NCI-H2081 treated with DMSO at 0.1 percent for 48 hours (cell line): ENCODE measurements at regions not wholly inside any gene's neighbourhood (a gene's known extent, or its start where the extent isn't known, plus 50 kb on each side); places are given as distances from the start of the nearest gene placed in this dataset.
"Not testable (repeated sequence)": the region's sequence is repeated elsewhere in the genome, so short reads cannot be mapped to it uniquely, and the experiment has no call there.

Experiments used
- DNase-seq: peaks from one replicate; lab custom pipeline; 2025; lab: John Stamatoyannopoulos, UW

GRCh38 chr6:90675107-90675506 lies 88.2 kb upstream of the MAP3K7 start:
- DNase-seq = not testable (repeated sequence)

GRCh38 chr6:90674077-90674476 lies 87.2 kb upstream of the MAP3K7 start:
- not testable (repeated sequence) for DNase-seq

GRCh38 chr6:90669846-90670245 lies 83.0 kb upstream of the MAP3K7 start:
- DNase-seq = no peak

- no peak for DNase-seq
These were observed 82.5 kb upstream of the MAP3K7 start for GRCh38 chr6:90669420-90669819.

- DNase-seq = no peak
These were observed 81.3 kb upstream of the MAP3K7 start for GRCh38 chr6:90668141-90668540.

- DNase-seq = no peak
These were observed 77.0 kb upstream of the MAP3K7 start for GRCh38 chr6:90663873-90664272.

- no peak for DNase-seq
These were observed 76.2 kb upstream of the MAP3K7 start for GRCh38 chr6:90663106-90663505.

GRCh38 chr6:90660931-90661330 lies 74.1 kb upstream of the MAP3K7 start:
- DNase-seq = no peak

- DNase-seq = no peak
These were observed 71.6 kb upstream of the MAP3K7 start for GRCh38 chr6:90658497-90658896.

GRCh38 chr6:90656325-90656724 lies 69.5 kb upstream of the MAP3K7 start:
- DNase-seq = no peak

GRCh38 chr6:90654806-90655205 lies 67.9 kb upstream of the MAP3K7 start:
- no peak for DNase-seq

- DNase-seq = no peak
These were observed 67.3 kb upstream of the MAP3K7 start for GRCh38 chr6:90654166-90654565.

GRCh38 chr6:90653750-90654149 lies 66.9 kb upstream of the MAP3K7 start:
- DNase-seq = no peak

GRCh38 chr6:90650041-90650940 lies 63.4 kb upstream of the MAP3K7 start:
- no peak for DNase-seq

- DNase-seq = no peak
These were observed 62.0 kb upstream of the MAP3K7 start for GRCh38 chr6:90648873-90649272.

GRCh38 chr6:90646940-90647339 lies 60.1 kb upstream of the MAP3K7 start:
- DNase-seq = no peak

GRCh38 chr6:90645634-90646033 lies 58.8 kb upstream of the MAP3K7 start:
- DNase-seq = no peak

- no peak for DNase-seq
These were observed 57.6 kb upstream of the MAP3K7 start for GRCh38 chr6:90644492-90644891.

- no peak for DNase-seq
These were observed 56.5 kb upstream of the MAP3K7 start for GRCh38 chr6:90643381-90643780.

GRCh38 chr6:90637320-90637719 lies 50.4 kb upstream of the MAP3K7 start:
- DNase-seq = no peak
